ENCODE measurements at regions not wholly inside any gene's neighbourhood (a gene's known extent, or its start where the extent isn't known, plus 50 kb on each side); places are given as distances from the start of the nearest gene placed in this dataset.

DNA sequence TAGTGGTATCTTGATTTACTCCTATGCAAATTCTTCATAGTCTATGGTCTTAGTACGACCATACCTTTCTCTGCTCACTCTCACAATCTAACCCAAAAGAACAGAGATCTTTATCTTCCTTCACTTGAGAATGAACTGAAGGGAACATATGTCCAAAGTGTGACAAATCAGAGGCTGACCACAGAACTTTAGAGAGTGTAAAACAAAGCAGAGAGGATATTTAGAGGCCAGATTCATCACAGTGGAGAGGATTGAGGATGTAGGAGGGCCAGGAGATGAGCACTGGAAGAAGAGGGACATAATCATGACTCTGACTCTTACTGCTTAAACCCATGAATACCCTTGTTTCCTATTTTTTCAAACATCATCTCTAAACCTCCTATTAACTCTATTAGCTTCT is 935.3 kb upstream of the PHF14 start:
- Histone ChIP-seq H4K20me1 (ENCODE audit: insufficient read depth) (no peaks in the 10 kb centered on the region), H3K9ac (ENCODE audit: low read length) (no peak overlapping the region), H3F3A (ENCODE audit: insufficient read depth, low read length, poor library complexity, severe bottlenecking) (no peaks in the 10 kb centered on the region), H3K36me3 (ENCODE audit: insufficient read depth, low read length) (no peaks in the 10 kb centered on the region), H3K4me2 (ENCODE audit: low read length) (no peak overlapping the region), H3K27me3 (ENCODE audit: insufficient read depth, low read depth, low read length) (no peaks in the 10 kb centered on the region), H3K4me3 (ENCODE audit: low read length) (no peak overlapping the region), H3K9me3 (ENCODE audit: low read length) (no peaks in the 10 kb centered on the region), H2AFZ (ENCODE audit: low read depth, low read length) (no peak overlapping the region), H3K79me2 (replicated peaks; ENCODE audit: insufficient read depth, low read length) (no peaks in the 10 kb centered on the region), H3K9me2 (ENCODE audit: insufficient read depth, low read length) (no peaks in the 10 kb centered on the region), H3K27ac (ENCODE audit: low read length) (no peak overlapping the region)
- TF ChIP-seq POLR2AphosphoS5 (IDR thresholded peaks at IDR 0.05) (no peak), EP300 (conservative IDR thresholded peaks at IDR 0.05; ENCODE audit: poor library complexity, severe bottlenecking) (no peak)
- TF ChIP-seq, protein P1, sequence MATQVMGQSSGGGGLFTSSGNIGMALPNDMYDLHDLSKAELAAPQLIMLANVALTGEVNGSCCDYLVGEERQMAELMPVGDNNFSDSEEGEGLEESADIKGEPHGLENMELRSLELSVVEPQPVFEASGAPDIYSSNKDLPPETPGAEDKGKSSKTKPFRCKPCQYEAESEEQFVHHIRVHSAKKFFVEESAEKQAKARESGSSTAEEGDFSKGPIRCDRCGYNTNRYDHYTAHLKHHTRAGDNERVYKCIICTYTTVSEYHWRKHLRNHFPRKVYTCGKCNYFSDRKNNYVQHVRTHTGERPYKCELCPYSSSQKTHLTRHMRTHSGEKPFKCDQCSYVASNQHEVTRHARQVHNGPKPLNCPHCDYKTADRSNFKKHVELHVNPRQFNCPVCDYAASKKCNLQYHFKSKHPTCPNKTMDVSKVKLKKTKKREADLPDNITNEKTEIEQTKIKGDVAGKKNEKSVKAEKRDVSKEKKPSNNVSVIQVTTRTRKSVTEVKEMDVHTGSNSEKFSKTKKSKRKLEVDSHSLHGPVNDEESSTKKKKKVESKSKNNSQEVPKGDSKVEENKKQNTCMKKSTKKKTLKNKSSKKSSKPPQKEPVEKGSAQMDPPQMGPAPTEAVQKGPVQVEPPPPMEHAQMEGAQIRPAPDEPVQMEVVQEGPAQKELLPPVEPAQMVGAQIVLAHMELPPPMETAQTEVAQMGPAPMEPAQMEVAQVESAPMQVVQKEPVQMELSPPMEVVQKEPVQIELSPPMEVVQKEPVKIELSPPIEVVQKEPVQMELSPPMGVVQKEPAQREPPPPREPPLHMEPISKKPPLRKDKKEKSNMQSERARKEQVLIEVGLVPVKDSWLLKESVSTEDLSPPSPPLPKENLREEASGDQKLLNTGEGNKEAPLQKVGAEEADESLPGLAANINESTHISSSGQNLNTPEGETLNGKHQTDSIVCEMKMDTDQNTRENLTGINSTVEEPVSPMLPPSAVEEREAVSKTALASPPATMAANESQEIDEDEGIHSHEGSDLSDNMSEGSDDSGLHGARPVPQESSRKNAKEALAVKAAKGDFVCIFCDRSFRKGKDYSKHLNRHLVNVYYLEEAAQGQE (IDR thresholded peaks at IDR 0.05; ENCODE audit: borderline replicate concordance): no peak

DNA sequence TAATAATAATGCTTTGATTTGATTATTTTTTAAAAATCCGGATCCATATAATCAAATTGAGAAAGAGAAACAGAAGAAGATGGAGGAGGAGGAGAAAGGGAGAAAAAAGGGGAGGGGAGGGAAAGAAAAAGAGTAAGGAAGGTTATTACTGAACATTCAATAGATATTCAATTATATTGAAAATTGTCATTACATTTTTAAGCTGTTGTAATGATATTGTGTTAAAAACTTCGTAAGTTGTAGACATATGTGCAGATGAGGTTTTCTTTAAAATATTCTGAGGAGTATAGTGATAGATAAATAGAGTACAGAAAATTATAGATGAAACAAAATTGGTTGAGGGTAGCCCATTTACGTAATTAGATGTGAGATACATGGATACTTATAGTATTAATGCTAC is 933.0 kb upstream of the PHF14 start:
- Histone ChIP-seq H3K9me2 (ENCODE audit: insufficient read depth, low read length) (no peaks in the 10 kb centered on the region), H3K4me2 (ENCODE audit: low read length) (no peak overlapping the region), H4K20me1 (ENCODE audit: insufficient read depth) (no peaks in the 10 kb centered on the region), H3K36me3 (ENCODE audit: insufficient read depth, low read length) (no peaks in the 10 kb centered on the region), H3K79me2 (replicated peaks; ENCODE audit: insufficient read depth, low read length) (no peaks in the 10 kb centered on the region), H3K9me3 (ENCODE audit: low read length) (no peaks in the 10 kb centered on the region), H3K27ac (ENCODE audit: low read length) (no peak overlapping the region), H3K9ac (ENCODE audit: low read length) (no peak overlapping the region), H3F3A (ENCODE audit: insufficient read depth, low read length, poor library complexity, severe bottlenecking) (no peaks in the 10 kb centered on the region), H3K4me3 (ENCODE audit: low read length) (no peak overlapping the region), H3K27me3 (ENCODE audit: insufficient read depth, low read depth, low read length) (no peaks in the 10 kb centered on the region), H2AFZ (ENCODE audit: low read depth, low read length) (no peak overlapping the region)
- TF ChIP-seq TAF1 (IDR thresholded peaks at IDR 0.05; ENCODE audit: low read depth) (no peak), EZH2 (IDR thresholded peaks at IDR 0.05; ENCODE audit: borderline replicate concordance, insufficient read depth, low read length, poor library complexity, severe bottlenecking) (no peak), RAD21 (conservative IDR thresholded peaks at IDR 0.05) (no peak), SMC3 (conservative IDR thresholded peaks at IDR 0.05; ENCODE audit: poor library complexity) (no peak), MXI1 (conservative IDR thresholded peaks at IDR 0.05; ENCODE audit: poor library complexity, severe bottlenecking) (no peak), EP300 (conservative IDR thresholded peaks at IDR 0.05; ENCODE audit: poor library complexity, severe bottlenecking) (no peak), POLR2AphosphoS5 (IDR thresholded peaks at IDR 0.05) (no peak)
- TF ChIP-seq, protein P2, sequence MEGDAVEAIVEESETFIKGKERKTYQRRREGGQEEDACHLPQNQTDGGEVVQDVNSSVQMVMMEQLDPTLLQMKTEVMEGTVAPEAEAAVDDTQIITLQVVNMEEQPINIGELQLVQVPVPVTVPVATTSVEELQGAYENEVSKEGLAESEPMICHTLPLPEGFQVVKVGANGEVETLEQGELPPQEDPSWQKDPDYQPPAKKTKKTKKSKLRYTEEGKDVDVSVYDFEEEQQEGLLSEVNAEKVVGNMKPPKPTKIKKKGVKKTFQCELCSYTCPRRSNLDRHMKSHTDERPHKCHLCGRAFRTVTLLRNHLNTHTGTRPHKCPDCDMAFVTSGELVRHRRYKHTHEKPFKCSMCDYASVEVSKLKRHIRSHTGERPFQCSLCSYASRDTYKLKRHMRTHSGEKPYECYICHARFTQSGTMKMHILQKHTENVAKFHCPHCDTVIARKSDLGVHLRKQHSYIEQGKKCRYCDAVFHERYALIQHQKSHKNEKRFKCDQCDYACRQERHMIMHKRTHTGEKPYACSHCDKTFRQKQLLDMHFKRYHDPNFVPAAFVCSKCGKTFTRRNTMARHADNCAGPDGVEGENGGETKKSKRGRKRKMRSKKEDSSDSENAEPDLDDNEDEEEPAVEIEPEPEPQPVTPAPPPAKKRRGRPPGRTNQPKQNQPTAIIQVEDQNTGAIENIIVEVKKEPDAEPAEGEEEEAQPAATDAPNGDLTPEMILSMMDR (IDR thresholded peaks at IDR 0.05; ENCODE audit: poor library complexity, severe bottlenecking): no peak
- TF ChIP-seq, protein P1 (IDR thresholded peaks at IDR 0.05; ENCODE audit: borderline replicate concordance): no peak

All from neural cell (in vitro differentiated cells).